Medulla oblongata (tissue), 1 donor: ENCODE measurements at regions not wholly inside any gene's neighbourhood (a gene's known extent, or its start where the extent isn't known, plus 50 kb on each side); places are given as distances from the start of the nearest gene placed in this dataset.
"Not testable (repeated sequence)": the region's sequence is repeated elsewhere in the genome, so short reads cannot be mapped to it uniquely, and the experiment has no call there.

Experiments used
- DNase-seq: peaks from one replicate; pipeline ENCODE4 v3.0.0-alpha.2; 2015; ENCODE audit errors: extremely low spot score

DNA sequence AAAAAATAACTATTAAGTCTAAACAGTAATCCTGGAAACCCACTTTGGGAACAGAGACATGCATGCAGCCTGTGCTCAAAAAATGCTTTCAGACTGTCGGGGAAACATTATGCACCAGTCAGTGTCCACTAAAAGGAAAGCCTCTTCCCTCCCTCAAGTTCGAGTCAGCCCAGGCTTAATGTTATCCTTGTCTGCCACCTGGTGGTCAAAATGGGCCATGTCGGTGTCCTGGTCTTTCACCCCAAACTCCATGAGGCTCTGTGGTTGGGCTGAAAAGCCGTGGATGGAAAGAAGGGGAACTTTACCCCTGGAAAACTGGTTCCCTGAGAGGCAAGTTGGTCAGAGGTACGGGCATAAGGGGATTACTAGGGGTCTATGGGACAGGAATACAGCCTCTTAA is 88.4 kb upstream of the ZNF492 start:
- DNase-seq: peak; percentile 49

GRCh38 chr19:22533761-22534160 is 100.4 kb upstream of the ZNF492 start:
- no peak for DNase-seq

DNA sequence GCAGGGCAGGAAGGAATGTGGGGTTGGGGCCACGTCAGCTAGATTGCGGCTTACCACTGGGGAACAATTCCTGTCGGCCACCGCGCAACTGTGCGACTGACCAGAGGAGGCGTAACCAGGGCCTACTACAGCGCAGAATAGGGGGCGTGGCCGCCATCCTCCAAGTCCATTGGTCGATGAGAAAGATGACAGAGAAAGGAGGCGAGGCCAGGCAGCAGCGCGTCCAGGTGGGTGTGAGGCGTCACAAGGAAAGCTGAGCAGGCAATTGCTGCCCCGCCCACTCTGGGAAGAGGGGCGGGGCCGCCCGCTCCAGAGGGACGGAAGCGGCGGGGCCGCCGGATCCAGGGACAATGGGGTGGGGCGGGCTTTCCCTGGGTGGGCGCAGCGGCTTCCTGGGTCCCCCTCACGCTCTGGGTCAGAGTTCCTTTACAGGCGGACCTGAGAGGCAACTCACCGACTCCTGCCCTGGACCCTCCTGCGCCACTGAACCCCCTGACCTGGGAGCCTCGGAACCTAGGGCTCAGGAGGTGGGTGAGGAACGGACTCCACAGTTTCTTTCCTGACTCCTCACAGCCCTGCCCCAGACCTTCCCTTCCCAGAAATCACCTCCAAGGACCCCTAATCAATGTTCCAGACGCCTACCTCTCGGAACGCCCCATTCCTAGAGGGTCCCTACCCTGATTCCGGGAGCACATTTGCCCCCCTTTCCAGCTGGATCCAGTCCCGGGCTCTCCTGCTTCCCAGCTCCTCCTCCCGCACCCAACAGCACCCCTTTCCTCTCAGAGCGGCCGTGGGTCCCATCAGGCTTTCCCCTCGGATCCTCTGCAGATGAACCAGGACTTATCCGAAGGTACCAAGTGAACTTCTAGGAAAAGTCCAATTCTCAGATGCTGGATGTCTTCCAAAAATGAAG is 101.5 kb upstream of the ZNF492 start:
- DNase-seq: peak; percentile 32

DNA sequence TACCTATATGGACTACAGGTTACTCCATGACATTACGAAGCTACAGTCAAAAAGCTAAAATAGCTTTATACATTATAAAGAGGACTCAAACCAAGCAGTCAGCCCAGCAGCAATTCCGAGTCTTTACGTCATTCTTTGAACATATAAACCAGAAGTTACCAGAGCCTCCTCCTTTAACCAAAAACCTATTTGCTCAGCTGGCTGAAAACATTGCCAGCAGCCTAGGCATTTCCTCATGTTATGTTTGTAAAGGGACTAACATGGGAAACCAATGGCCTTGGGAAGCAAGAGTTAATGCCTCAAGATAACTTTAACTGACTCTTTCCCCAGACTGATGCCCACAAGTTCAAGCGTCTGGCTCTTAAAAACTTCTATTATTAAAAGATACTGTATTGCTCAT is 104.1 kb upstream of the ZNF492 start:
- no peak for DNase-seq

- DNase-seq: no peak
These were observed 105.2 kb upstream of the ZNF492 start for GRCh38 chr19:22528956-22529355.

DNA sequence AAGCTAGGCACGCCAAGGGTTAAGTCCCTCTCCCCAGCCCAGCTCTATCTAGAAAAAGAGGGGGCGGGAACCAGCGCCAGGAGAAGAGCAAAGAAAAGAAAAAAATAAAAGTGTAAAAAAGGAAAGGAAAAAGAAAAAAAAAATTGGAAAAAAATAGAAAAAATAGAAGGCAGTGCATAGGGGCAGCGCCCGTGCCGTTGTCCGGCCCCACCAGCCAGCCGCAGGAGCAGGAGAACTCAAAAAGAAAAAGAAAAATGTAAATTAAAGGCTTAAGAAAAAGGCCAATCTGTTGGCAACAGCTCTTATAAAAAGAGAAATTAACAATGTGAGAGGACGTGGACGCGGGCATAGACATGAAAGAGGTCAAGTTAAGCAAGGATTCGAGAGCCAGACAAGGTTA is 105.4 kb upstream of the ZNF98 start:
- no peak for DNase-seq

- DNase-seq: no peak
These were observed 104.6 kb upstream of the ZNF98 start for GRCh38 chr19:22526661-22527272.

GRCh38 chr19:22523940-22524339 is 101.8 kb upstream of the ZNF98 start:
- no peak for DNase-seq

DNA sequence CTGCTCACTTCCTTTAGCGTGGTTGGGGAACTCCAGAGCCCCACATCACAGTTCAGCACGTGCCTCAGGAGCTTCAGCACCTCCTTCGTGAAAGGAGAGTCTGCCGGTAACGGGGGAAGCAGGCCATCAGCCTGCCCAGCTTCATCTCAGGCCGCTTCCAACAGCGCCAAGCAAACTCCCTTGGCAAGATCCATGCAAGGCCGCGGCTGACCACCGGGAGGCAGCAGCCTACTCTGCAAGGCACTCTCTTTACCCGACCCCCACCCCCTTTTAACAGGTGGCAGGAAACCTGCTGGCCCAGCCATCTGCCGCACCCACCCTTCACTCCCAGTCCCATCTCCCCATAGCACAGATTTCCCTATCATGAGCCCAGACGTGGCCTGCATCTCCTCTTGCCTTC is 97.4 kb upstream of the ZNF98 start:
- not testable (repeated sequence) for DNase-seq

GRCh38 chr19:22519152-22519551 is 97.0 kb upstream of the ZNF98 start:
- DNase-seq: no peak

DNA sequence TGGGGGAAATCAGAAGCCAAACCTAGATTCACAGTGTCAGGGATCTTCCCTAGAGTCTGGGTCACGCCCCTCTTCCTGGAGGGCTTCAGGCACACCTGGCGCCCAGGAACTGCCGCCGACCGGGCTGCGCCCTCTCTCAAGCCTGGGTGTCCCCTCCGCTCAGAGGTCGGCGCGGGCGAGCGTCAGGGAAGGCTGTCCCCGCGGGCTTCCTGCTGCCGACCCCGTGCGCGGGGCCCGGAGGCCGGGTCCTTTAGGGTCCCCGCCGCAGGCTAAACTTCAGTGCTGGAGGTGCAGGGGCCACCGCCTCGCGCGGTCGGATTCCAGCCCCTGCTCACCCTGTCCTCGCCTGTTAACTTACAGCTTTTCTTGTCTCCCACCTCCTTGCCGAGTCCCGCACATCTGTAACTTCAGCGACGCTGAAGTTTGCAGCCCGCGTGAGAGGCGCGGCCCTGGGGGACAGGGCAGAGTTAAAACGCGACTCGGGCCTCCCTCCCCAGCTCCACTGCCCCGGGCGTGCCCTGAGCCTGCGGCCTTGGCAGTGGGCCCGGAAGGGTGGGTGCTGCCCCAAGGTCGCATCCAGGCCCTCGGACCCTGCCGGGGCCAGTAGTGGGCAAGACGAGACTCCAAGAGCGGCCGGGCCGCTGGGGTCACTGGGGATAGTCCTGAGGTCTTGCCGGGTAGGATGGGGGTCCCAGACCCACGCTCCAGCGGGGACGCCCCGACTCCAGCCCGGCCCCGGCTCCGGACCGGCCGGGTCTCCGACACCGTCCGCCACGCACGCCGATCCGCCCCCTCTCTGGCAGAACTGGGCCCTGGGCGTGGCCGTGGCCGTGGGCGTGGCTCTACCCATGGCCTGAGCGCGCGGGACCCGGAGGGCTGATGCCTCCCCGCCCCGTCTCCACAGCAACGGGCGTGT is 95.6 kb upstream of the ZNF98 start:
- DNase-seq: no peak

GRCh38 chr19:22515435-22515834 is 93.3 kb upstream of the ZNF98 start:
- DNase-seq: no peak

GRCh38 chr19:22503524-22503923 is 81.4 kb upstream of the ZNF98 start:
- DNase-seq: no peak

- no peak for DNase-seq
These were observed 80.6 kb upstream of the ZNF98 start for GRCh38 chr19:22502766-22503165.

DNA sequence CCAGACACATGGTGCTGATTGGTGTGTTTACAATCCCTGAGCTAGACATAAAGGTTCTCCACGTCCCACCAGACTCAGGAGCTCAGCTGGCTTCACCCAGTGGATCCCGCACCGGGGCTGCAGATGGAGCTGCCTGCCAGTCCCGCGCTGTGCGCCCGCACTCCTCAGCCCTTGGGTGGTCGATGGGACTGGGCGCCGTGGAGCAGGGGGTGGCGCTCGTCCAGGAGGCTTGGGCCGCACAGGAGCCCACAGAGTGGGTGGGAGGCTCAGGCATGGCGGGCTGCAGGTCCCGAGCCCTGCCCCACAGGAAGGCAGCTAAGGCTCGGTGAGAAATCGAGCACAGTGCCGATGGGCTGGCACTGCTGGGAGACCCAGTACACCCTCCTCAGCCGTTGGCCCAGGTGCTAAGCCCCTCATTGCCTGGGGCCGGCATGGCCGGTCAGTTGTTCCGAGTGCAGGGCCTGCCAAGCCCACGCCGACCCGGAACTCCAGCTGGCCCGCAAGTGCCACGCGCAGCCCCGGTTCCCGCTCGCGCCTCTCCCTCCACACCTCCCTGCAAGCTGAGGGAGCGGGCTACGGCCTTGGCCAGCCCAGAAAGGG is 76.8 kb upstream of the ZNF98 start:
- DNase-seq: not testable (repeated sequence)

DNA sequence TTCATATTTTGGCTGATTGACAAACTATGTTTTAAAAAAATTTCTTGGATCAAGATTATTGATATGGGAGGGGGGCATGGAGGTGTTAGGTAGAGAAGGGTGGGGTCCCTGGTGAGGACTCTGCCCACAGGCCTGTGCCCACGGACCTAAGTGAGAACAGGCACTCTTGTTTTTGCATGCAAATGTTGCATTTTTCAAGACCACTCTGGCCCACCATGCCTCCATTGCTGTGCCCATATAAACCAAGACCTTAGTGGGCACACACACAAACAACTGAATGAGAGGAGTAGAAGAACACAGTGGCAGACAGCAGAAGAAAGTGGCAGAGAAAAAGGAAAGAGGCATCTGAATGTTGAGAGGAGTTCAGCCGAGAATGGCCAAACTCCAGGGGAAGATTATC is 69.6 kb upstream of the ZNF98 start:
- no peak for DNase-seq

GRCh38 chr19:22483514-22483913 is 61.4 kb upstream of the ZNF98 start:
- DNase-seq: not testable (repeated sequence)

DNA sequence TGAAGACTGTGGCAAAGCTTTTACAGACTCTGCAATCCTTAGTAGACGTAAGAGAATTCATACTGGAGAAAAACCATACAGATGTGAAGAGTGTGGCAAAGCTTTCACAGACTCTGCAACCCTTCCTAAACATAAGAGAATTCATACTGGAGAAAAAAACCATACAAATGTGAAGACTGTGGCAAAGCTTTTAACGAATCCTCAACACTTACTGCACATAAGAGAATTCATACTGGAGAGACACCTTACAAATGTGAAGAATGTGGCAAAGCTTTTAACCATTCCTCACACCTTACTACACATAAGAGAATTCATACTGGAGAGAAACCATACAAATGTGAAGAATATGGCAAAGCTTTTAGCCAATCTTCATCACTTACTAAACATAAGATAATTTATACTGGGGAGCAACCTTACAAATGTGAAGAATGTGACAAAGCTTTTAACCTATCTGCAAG is 50.1 kb upstream of the ZNF98 start:
- DNase-seq: no peak
